Loucy (cell line): ENCODE measurements at regions not wholly inside any gene's neighbourhood (a gene's known extent, or its start where the extent isn't known, plus 50 kb on each side); places are given as distances from the start of the nearest gene placed in this dataset.
"Not testable (repeated sequence)": the region's sequence is repeated elsewhere in the genome, so short reads cannot be mapped to it uniquely, and the experiment has no call there.

Experiments used
- H2AFZ ChIP-seq: fragments of 200-600 bp; sonication (generic); 2 replicates; pipeline ENCODE4 v1.6.0; 2016; ENCODE audit warnings: antibody characterized with exemption, mild to moderate bottlenecking, low read length, moderate library complexity
- H3F3A ChIP-seq: fragments of 200-600 bp; 2 replicates; pipeline ENCODE4 v1.6.0; 2016; ENCODE audit warnings: antibody characterized with exemption, low read depth, mild to moderate bottlenecking
- H3K27me3 ChIP-seq: fragments of 200-600 bp; sonication (generic); 2 replicates; pipeline ENCODE4 v1.6.1; 2014; ENCODE audit warnings: low read length, mild to moderate bottlenecking; ENCODE audit not compliant: insufficient read depth, poor library complexity, severe bottlenecking
- H3K36me3 ChIP-seq: fragments of 200-600 bp; sonication (generic); 2 replicates; pipeline ENCODE4 v1.6.1; 2016; ENCODE audit warnings: low read length; ENCODE audit not compliant: insufficient read depth
- H3K4me1 ChIP-seq: fragments of 200-600 bp; sonication (generic); 2 replicates; pipeline ENCODE4 v1.5.1; 2014; ENCODE audit warnings: low read length, mild to moderate bottlenecking; ENCODE audit not compliant: insufficient read depth, poor library complexity, severe bottlenecking
- H3K4me2 ChIP-seq: fragments of 200-600 bp; sonication (generic); 2 replicates; pipeline ENCODE4 v1.6.0; 2014; ENCODE audit warnings: antibody characterized with exemption, low read length, low read depth, mild to moderate bottlenecking; ENCODE audit not compliant: poor library complexity, severe bottlenecking
- H3K4me3 ChIP-seq: fragments of 200-600 bp; sonication (generic); 2 replicates; pipeline ENCODE4 v1.5.1; 2014; ENCODE audit warnings: low read length, mild to moderate bottlenecking, mixed read lengths; ENCODE audit not compliant: poor library complexity, severe bottlenecking
- H3K79me2 ChIP-seq: fragments of 200-600 bp; sonication (generic); 2 replicates; pipeline ENCODE4 v1.6.1; 2014; ENCODE audit warnings: low read length; ENCODE audit not compliant: insufficient read depth
- H3K9ac ChIP-seq: fragments of 200-600 bp; sonication (generic); 2 replicates; pipeline ENCODE4 v1.6.0; 2014; ENCODE audit warnings: mild to moderate bottlenecking, low read depth, low read length, moderate library complexity; ENCODE audit not compliant: poor library complexity, severe bottlenecking
- H3K9me2 ChIP-seq: fragments of 200-600 bp; sonication (generic); replicated peaks from 2 replicates; pipeline ENCODE4 v1.6.1; 2016; ENCODE audit warnings: low read depth, low read length, mixed read lengths
- H3K9me3 ChIP-seq: fragments of 200-600 bp; sonication (generic); 2 replicates; pipeline ENCODE4 v1.6.1; 2014; ENCODE audit warnings: mild to moderate bottlenecking, antibody characterized with exemption, low read length, low read depth; ENCODE audit not compliant: insufficient read depth
- H4K20me1 ChIP-seq: fragments of 200-600 bp; sonication (generic); 2 replicates; pipeline ENCODE4 v1.6.0; 2014; ENCODE audit warnings: antibody characterized with exemption, low read length, mild to moderate bottlenecking; ENCODE audit not compliant: insufficient read depth, poor library complexity, severe bottlenecking
- EZH2phosphoT487 ChIP-seq: fragments of 200-600 bp; IDR thresholded peaks from 2 replicates; pipeline ENCODE4 v1.6.1; 2018; ENCODE audit warnings: antibody characterized with exemption, mild to moderate bottlenecking, moderate library complexity, borderline replicate concordance
- TF ChIP-seq, protein P1 (sequence below): fragments of 200-600 bp; sonication (generic); conservative IDR thresholded peaks from 2 replicates; pipeline ENCODE4 v1.5.1; 2014; ENCODE audit warnings: mild to moderate bottlenecking, antibody characterized with exemption, low read length

DNA sequence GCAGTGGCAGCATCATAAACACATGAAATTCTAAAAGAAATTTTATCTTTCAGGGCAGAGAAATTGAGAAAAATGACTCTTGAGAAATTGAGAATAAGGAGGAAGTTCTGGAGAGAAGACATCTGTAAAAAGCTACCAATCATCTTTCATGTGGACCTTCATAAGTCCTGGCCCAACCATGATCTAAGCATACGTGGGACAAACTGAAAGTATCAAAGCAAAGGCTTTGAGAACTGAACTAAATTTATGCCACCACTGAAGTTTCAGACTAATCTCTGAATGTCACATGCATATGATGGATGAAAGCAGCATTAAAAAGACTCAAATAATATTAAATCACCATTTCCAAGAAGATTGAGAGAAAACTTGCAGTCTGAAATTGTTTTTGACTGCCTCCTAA, 1502.8 kb upstream of the LRRTM3 start:
- Histone ChIP-seq H3K9me2 (no peaks in the 10 kb centered on the region; the same call in 1 of the 2 replicates), H3K27me3 (no peaks in the 10 kb centered on the region), H3K4me1 (no peaks in the 10 kb centered on the region), H3K4me2 (no peak overlapping the region), H3K36me3 (no peaks in the 10 kb centered on the region), H3K9ac (no peak overlapping the region), H4K20me1 (no peaks in the 10 kb centered on the region), H2AFZ (no peak overlapping the region), H3F3A (no peaks in the 10 kb centered on the region), H3K4me3 (no peak overlapping the region), H3K9me3 (no peaks in the 10 kb centered on the region), H3K79me2 (no peaks in the 10 kb centered on the region)
- TF ChIP-seq EZH2phosphoT487, result no peak
- TF ChIP-seq, protein P1, sequence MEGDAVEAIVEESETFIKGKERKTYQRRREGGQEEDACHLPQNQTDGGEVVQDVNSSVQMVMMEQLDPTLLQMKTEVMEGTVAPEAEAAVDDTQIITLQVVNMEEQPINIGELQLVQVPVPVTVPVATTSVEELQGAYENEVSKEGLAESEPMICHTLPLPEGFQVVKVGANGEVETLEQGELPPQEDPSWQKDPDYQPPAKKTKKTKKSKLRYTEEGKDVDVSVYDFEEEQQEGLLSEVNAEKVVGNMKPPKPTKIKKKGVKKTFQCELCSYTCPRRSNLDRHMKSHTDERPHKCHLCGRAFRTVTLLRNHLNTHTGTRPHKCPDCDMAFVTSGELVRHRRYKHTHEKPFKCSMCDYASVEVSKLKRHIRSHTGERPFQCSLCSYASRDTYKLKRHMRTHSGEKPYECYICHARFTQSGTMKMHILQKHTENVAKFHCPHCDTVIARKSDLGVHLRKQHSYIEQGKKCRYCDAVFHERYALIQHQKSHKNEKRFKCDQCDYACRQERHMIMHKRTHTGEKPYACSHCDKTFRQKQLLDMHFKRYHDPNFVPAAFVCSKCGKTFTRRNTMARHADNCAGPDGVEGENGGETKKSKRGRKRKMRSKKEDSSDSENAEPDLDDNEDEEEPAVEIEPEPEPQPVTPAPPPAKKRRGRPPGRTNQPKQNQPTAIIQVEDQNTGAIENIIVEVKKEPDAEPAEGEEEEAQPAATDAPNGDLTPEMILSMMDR, result no peak

- H3K36me3 ChIP-seq, H3K79me2 ChIP-seq, H2AFZ ChIP-seq, H3K9me3 ChIP-seq, H3K27me3 ChIP-seq, H3K9me2 ChIP-seq, H3K4me3 ChIP-seq, H3K9ac ChIP-seq, H3K4me2 ChIP-seq, H3K4me1 ChIP-seq, H3F3A ChIP-seq, H4K20me1 ChIP-seq: not testable (repeated sequence)
These were observed 1496.5 kb upstream of the LRRTM3 start for GRCh38 chr10:65429381-65429780.

- Histone ChIP-seq H3K9me3 (no peaks in the 10 kb centered on the region), H4K20me1 (no peaks in the 10 kb centered on the region), H3K36me3 (no peaks in the 10 kb centered on the region), H3K4me3 (no peak overlapping the region), H2AFZ (no peak overlapping the region), H3K79me2 (no peaks in the 10 kb centered on the region), H3K4me1 (no peaks in the 10 kb centered on the region), H3K9me2 (no peaks in the 10 kb centered on the region), H3F3A (no peaks in the 10 kb centered on the region), H3K4me2 (no peak overlapping the region), H3K9ac (no peak overlapping the region), H3K27me3 (no peaks in the 10 kb centered on the region)
- no peak for TF ChIP-seq EZH2phosphoT487
- TF ChIP-seq, protein P1, result no peak
These were observed 1494.9 kb upstream of the LRRTM3 start for GRCh38 chr10:65430979-65431378.

- Histone ChIP-seq H3K27me3 (no peaks in the 10 kb centered on the region), H3K9ac (no peak overlapping the region), H3K4me2 (no peak overlapping the region), H3F3A (no peaks in the 10 kb centered on the region), H3K9me3 (no peaks in the 10 kb centered on the region), H3K4me1 (no peaks in the 10 kb centered on the region), H3K36me3 (no peaks in the 10 kb centered on the region), H4K20me1 (no peaks in the 10 kb centered on the region), H3K4me3 (no peak overlapping the region), H3K79me2 (no peaks in the 10 kb centered on the region), H2AFZ (no peak overlapping the region), H3K9me2 (no peaks in the 10 kb centered on the region)
- TF ChIP-seq, protein P1, result no peak
- TF ChIP-seq EZH2phosphoT487, result no peak
These were observed 1454.8 kb upstream of the LRRTM3 start for GRCh38 chr10:65470986-65471385.
